H9 (cell line): ENCODE measurements at regions not wholly inside any gene's neighbourhood (a gene's known extent, or its start where the extent isn't known, plus 50 kb on each side); places are given as distances from the start of the nearest gene placed in this dataset.

ENCODE experiments used
- DNase-seq: peaks from one replicate; pipeline ENCODE4 v3.0.0-alpha.2; 2017
- H2AFZ ChIP-seq: one replicate; pipeline ENCODE4 v1.6.1; 2013; ENCODE audit warnings: mild to moderate bottlenecking, low read length, control low read depth, moderate library complexity
- H2AK5ac ChIP-seq: 2 replicates; pipeline ENCODE4 v1.6.1; 2013; ENCODE audit warnings: low read length, control low read depth, mixed read lengths; ENCODE audit not compliant: insufficient read length
- H2BK120ac ChIP-seq: one replicate; pipeline ENCODE4 v1.6.1; 2013; ENCODE audit warnings: low read depth, mild to moderate bottlenecking, low read length, control low read depth, inconsistent platforms; ENCODE audit not compliant: poor library complexity, severe bottlenecking
- H2BK12ac ChIP-seq: 2 replicates; pipeline ENCODE4 v1.6.1; 2013; ENCODE audit warnings: low read length, control low read depth, mixed read lengths, low read depth; ENCODE audit not compliant: insufficient read length
- H2BK15ac ChIP-seq: 2 replicates; pipeline ENCODE4 v1.6.1; 2013; ENCODE audit warnings: low read depth, low read length, control low read depth
- H2BK20ac ChIP-seq: one replicate; pipeline ENCODE4 v1.6.1; 2013; ENCODE audit warnings: low read depth, mild to moderate bottlenecking, low read length, control low read depth, inconsistent platforms; ENCODE audit not compliant: poor library complexity, severe bottlenecking
- H2BK5ac ChIP-seq: 2 replicates; pipeline ENCODE4 v1.6.1; 2013; ENCODE audit warnings: low read length, control low read depth, mixed read lengths; ENCODE audit not compliant: insufficient read length
- H3K14ac ChIP-seq: 2 replicates; pipeline ENCODE4 v1.6.1; 2013; ENCODE audit warnings: low read length, control low read depth; ENCODE audit not compliant: insufficient read depth
- H3K18ac ChIP-seq: 2 replicates; pipeline ENCODE4 v1.6.1; 2013; ENCODE audit warnings: low read depth, mild to moderate bottlenecking, mixed read lengths, low read length, control low read depth; ENCODE audit not compliant: insufficient read length
- H3K23ac ChIP-seq: 2 replicates; pipeline ENCODE4 v1.6.1; 2013; ENCODE audit warnings: low read length, control low read depth, mixed read lengths, low read depth; ENCODE audit not compliant: insufficient read length
- H3K23me2 ChIP-seq: 2 replicates; pipeline ENCODE4 v1.6.1; 2013; ENCODE audit warnings: low read depth, mild to moderate bottlenecking, mixed read lengths, low read length, control low read depth; ENCODE audit not compliant: insufficient read length, poor library complexity, severe bottlenecking
- H3K27ac ChIP-seq: 2 replicates; pipeline ENCODE4 v1.5.1; 2013; ENCODE audit warnings: low read length, control low read depth, mixed read lengths, low read depth; ENCODE audit not compliant: insufficient read length
- H3K27me3 ChIP-seq: 2 replicates; pipeline ENCODE4 v1.6.1; 2013; ENCODE audit warnings: low read length, control low read depth, inconsistent platforms; ENCODE audit not compliant: insufficient read depth
- H3K4ac ChIP-seq: 2 replicates; pipeline ENCODE4 v1.6.1; 2013; ENCODE audit warnings: low read depth, mild to moderate bottlenecking, control low read depth, inconsistent platforms, low read length, moderate library complexity
- H3K4me1 ChIP-seq: 2 replicates; pipeline ENCODE4 v1.6.1; 2013; ENCODE audit warnings: low read length, control low read depth, inconsistent platforms; ENCODE audit not compliant: insufficient read depth
- H3K4me2 ChIP-seq: 2 replicates; pipeline ENCODE4 v1.6.1; 2013; ENCODE audit warnings: low read length, control low read depth, mixed read lengths; ENCODE audit not compliant: insufficient read length, insufficient read depth
- H3K56ac ChIP-seq: 2 replicates; pipeline ENCODE4 v1.6.1; 2013; ENCODE audit warnings: low read depth, mild to moderate bottlenecking, mixed read lengths, low read length, control low read depth; ENCODE audit not compliant: insufficient read length
- H3K79me1 ChIP-seq: 2 replicates; pipeline ENCODE4 v1.6.1; 2013; ENCODE audit warnings: low read depth, mild to moderate bottlenecking, moderate library complexity, low read length, control low read depth, inconsistent platforms; ENCODE audit not compliant: insufficient read depth, poor library complexity, severe bottlenecking
- H3K79me2 ChIP-seq: 2 replicates; pipeline ENCODE4 v1.6.1; 2013; ENCODE audit warnings: low read length, control low read depth, inconsistent platforms; ENCODE audit not compliant: insufficient read depth
- H3K9ac ChIP-seq: 2 replicates; pipeline ENCODE4 v1.6.1; 2013; ENCODE audit warnings: low read length, control low read depth, mixed read lengths; ENCODE audit not compliant: insufficient read length; ENCODE audit errors: extremely low read depth
- H3K9me3 ChIP-seq: one replicate; pipeline ENCODE4 v1.6.1; 2013; ENCODE audit warnings: low read depth, low read length, inconsistent platforms; ENCODE audit not compliant: control insufficient read depth
- H3T11ph ChIP-seq: one replicate; pipeline ENCODE4 v1.6.1; 2013; ENCODE audit warnings: mild to moderate bottlenecking, low read length, control low read depth, inconsistent platforms
- H4K20me1 ChIP-seq: one replicate; pipeline ENCODE4 v1.6.1; 2013; ENCODE audit not compliant: control insufficient read depth, insufficient read length, insufficient read depth
- H4K5ac ChIP-seq: 2 replicates; pipeline ENCODE4 v1.6.1; 2013; ENCODE audit warnings: low read depth, mild to moderate bottlenecking, mixed read lengths, low read length, control low read depth; ENCODE audit not compliant: insufficient read length
- H4K8ac ChIP-seq: replicated peaks from 2 replicates; pipeline ENCODE4 v1.6.1; 2013; ENCODE audit warnings: low read length, control low read depth, mixed read lengths, low read depth; ENCODE audit not compliant: insufficient read length
- H4K91ac ChIP-seq: 2 replicates; pipeline ENCODE4 v1.6.1; 2013; ENCODE audit warnings: low read depth, mild to moderate bottlenecking, moderate library complexity, mixed read lengths, low read length, control low read depth; ENCODE audit not compliant: insufficient read length
- H3K27ac Mint-ChIP-seq, 3 experiments: 2 replicates in 2 of 3; 3 replicates in 1 of 3; pipeline ENCODE4 v1.8.0; 2020 to 2021; ENCODE audit warnings: mixed read lengths in 3 of 3, mild to moderate bottlenecking in 1 of 3, moderate library complexity in 1 of 3
- H3K27me3 Mint-ChIP-seq: 2 replicates; pipeline ENCODE4 v1.8.0; 2021; ENCODE audit warnings: low read depth, mild to moderate bottlenecking, moderate library complexity, mixed read lengths
- H3K36me3 Mint-ChIP-seq, 3 experiments: 2 replicates in 2 of 3; 3 replicates in 1 of 3; pipeline ENCODE4 v1.8.0; 2020 to 2021; ENCODE audit warnings: low read depth in 3 of 3, mixed read lengths in 3 of 3; ENCODE audit not compliant: insufficient read depth in 1 of 3
- H3K4me1 Mint-ChIP-seq, 2 experiments: 2 replicates each; pipeline ENCODE4 v1.8.0; 2020; ENCODE audit warnings: mixed read lengths in 2 of 2
- H3K4me3 Mint-ChIP-seq, 2 experiments: 2 replicates in 1 of 2; 3 replicates in 1 of 2; pipeline ENCODE4 v1.8.0; 2020 to 2021; ENCODE audit warnings: mild to moderate bottlenecking in 2 of 2, mixed read lengths in 2 of 2, moderate library complexity in 1 of 2
- H3K9me3 Mint-ChIP-seq, 2 experiments: 2 replicates in 1 of 2; 3 replicates in 1 of 2; pipeline ENCODE4 v1.8.0; 2020; ENCODE audit warnings: mild to moderate bottlenecking in 2 of 2, mixed read lengths in 2 of 2, moderate library complexity in 1 of 2
- CTCF ChIP-seq: fragments of 200-600 bp; sonication (generic); conservative IDR thresholded peaks from 3 replicates; pipeline ENCODE4 v1.8.0; 2021; ENCODE audit warnings: antibody characterized with exemption, mild to moderate bottlenecking
- WGBS: extraction: QIAGEN DNeasy Blood & Tissue Kit; methylation state at CpG from one replicate; pipeline ENCODE4 v1.1.7; 2013; ENCODE audit warnings: missing lambda C conversion rate, low lambda C conversion rate, mixed read lengths; ENCODE audit not compliant: insufficient read length; ENCODE audit errors: extremely low coverage; 5-methylcytosine and 5-hydroxymethylcytosine counted together

- H3K14ac ChIP-seq = no peak overlapping the region
- no peak overlapping the region for H3K4me3 Mint-ChIP-seq
- DNase-seq = no peak
- H2AFZ ChIP-seq = no peak overlapping the region
- H3K79me1 ChIP-seq = no peaks in the 10 kb centered on the region
- WGBS = no CpG with 5 or more reads among the region's 5 CpGs
- no peak overlapping the region for H3K18ac ChIP-seq
- H4K8ac ChIP-seq = no peak overlapping the region
- H3K27ac Mint-ChIP-seq = no peak overlapping the region
- no peaks in the 10 kb centered on the region for H4K20me1 ChIP-seq
- H3K9ac ChIP-seq = no peak overlapping the region
- no peak overlapping the region for H4K5ac ChIP-seq
- no peak overlapping the region for H2BK20ac ChIP-seq
- no peaks in the 10 kb centered on the region for H3K9me3 ChIP-seq
- H3K27me3 Mint-ChIP-seq = no peaks in the 10 kb centered on the region
- H3K27me3 ChIP-seq = no peaks in the 10 kb centered on the region
- no peak overlapping the region for H3K4me2 ChIP-seq
- H3K4me1 ChIP-seq = no peaks in the 10 kb centered on the region
- TF ChIP-seq CTCF = no peak
- H3K27ac ChIP-seq = no peak overlapping the region
- no peak overlapping the region for H2BK12ac ChIP-seq
- no peak overlapping the region for H3K23ac ChIP-seq
- H3K4me1 Mint-ChIP-seq = no peaks in the 10 kb centered on the region
- no peak overlapping the region for H3T11ph ChIP-seq
- H3K79me2 ChIP-seq = no peaks in the 10 kb centered on the region
- no peak overlapping the region for H3K56ac ChIP-seq
- no peaks in the 10 kb centered on the region for H3K23me2 ChIP-seq
- no peak overlapping the region for H2AK5ac ChIP-seq
- H2BK120ac ChIP-seq = no peak overlapping the region
- no peak overlapping the region for H2BK15ac ChIP-seq
- no peak overlapping the region for H4K91ac ChIP-seq
- no peak overlapping the region for H2BK5ac ChIP-seq
- H3K36me3 Mint-ChIP-seq = no peaks in the 10 kb centered on the region
- no peak overlapping the region for H3K4ac ChIP-seq
- H3K9me3 Mint-ChIP-seq = no peaks in the 10 kb centered on the region
These were observed 222.5 kb upstream of the CACNA2D1 start for GRCh38 chr7:82665966-82666507.
